GM18519 (cell line): ENCODE measurements at regions not wholly inside any gene's neighbourhood (a gene's known extent, or its start where the extent isn't known, plus 50 kb on each side); places are given as distances from the start of the nearest gene placed in this dataset.

Experiments used
- ATAC-seq: cut with Tn5 transposase; IDR thresholded peaks from one replicate; pipeline ENCODE4 v1.9.1; 2021; ENCODE audit warnings: mild to moderate bottlenecking, moderate library complexity; ENCODE audit not compliant: unreplicated experiment, low FRiP score

DNA sequence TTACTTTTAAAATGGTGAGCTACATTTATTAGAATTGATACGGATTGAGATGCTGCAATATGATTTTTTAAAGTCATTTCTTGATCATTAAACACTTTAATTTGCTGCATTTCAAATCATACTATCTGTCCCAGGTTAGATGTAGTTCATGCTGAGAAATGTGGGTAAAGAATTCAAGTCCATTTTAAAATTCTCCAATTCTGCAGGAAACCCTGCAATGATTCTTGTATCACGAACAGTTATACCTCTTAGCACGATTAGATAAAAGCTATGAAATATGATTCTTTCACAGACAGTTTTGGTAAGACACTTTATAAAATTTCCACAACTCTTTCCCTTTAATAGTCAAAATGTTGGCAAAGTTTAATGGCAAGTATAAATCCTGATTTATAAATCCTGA, 693.4 kb downstream of the ADGRL2 start:
- ATAC-seq, result no peak

DNA sequence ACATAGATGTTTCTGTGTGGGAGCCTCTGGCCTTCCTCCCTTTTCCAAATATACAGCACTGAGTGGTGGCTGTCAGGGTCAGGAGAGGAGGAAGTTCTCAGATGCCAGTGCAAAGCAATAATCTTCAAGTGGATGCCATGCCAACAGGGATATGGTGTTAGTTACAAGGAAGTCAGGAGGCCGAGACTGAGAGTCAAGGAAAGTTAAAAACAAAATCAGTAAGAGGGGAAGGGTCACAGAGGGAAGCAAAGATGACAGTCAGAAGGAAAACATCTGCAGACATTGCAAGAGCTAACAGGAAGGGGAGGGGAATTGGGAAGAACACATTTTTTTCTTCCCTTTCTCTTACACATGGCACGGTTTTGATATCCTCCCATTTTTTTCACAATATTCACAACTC, 691.4 kb downstream of the ADGRL2 start:
- no peak for ATAC-seq

DNA sequence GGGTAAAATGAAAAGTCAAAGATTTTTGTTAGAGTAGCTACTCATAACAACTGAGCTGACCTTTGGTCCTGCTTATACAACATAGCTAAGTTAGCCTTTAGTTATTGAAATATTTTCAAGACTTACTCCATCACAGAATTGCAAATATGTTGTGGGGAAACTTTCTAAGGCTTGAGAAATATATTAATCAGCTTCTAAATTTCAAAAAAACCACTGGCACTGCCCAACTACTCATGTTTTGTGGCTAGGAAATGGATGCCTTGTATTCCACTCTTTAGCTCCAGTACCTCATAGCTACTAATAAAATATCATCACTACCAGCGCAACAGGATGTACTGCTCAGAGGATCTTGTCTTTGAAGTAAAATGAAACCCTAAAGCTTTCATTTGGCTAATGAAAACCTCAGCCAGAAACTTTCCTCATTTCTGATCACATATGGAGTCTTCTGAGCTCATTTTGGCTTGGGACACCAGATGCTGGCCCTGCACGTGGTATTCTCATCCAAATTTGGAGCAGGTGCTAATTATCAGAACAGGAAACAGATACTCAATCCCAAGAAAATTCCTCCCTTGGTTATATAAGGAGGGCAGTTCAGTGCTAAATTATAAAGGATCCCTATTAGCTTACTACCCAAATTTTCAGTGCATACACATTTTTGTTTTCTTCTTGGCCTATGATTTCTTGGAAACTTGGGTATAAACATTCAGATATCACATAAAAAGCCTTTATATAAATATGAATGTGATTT, 690.7 kb downstream of the ADGRL2 start:
- ATAC-seq, result no peak

DNA sequence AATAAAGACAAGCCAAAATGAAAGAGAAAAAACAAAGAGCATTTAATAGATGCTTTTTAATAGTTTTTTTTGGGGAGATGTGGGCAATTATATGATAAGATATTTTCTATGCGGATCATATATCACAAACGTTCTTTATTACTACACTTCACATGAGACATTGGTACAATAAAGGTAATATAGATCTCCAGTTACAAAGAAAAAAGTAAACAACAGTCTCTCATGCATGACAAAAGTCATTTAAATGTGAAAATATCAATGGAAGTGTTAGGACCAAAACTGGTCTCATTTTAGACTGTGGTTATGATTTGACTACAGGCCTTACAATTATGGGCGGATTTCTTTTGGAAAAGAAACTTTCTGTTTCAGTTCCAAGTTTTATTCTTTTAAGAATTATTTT, 687.0 kb downstream of the ADGRL2 start:
- no peak for ATAC-seq

DNA sequence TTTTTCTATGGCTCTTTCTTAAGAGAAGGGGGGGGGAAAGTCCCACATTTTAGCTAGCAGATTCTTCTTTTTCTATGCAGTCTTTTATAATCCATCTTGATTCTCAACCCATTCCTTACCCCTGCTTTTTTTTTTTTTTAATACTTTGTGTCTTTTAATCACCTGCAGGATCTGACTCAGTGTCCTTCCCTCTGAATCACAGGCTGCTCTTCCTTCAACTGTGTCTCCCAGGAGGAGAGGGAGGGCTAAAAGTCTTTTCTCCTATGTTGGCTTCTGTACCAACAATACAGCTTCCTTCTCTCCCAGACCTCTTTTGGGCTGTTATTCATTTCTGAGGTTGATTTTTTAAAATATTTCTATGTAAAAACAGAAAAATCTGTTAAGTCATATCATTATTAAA, 686.2 kb downstream of the ADGRL2 start:
- no peak for ATAC-seq

DNA sequence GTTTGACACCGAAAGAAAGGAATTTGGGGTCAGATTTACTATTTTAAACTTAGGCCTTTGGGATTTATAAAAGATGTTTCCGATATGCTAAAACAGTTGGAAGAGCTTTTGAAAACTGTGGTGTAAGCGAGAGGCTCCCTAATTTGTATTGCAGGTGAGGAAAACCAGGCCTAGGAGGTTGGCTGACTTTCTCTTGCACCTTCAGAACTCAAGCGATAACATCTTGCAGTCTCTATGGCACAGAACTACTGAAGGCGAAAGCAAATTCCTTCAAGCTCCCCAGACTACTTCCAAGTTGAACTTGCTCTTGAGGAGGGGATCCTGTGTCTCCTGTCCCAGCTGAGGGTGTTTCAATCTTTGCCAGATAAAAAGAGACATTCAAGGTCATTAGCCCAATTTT, 685.7 kb downstream of the ADGRL2 start:
- ATAC-seq, result no peak

DNA sequence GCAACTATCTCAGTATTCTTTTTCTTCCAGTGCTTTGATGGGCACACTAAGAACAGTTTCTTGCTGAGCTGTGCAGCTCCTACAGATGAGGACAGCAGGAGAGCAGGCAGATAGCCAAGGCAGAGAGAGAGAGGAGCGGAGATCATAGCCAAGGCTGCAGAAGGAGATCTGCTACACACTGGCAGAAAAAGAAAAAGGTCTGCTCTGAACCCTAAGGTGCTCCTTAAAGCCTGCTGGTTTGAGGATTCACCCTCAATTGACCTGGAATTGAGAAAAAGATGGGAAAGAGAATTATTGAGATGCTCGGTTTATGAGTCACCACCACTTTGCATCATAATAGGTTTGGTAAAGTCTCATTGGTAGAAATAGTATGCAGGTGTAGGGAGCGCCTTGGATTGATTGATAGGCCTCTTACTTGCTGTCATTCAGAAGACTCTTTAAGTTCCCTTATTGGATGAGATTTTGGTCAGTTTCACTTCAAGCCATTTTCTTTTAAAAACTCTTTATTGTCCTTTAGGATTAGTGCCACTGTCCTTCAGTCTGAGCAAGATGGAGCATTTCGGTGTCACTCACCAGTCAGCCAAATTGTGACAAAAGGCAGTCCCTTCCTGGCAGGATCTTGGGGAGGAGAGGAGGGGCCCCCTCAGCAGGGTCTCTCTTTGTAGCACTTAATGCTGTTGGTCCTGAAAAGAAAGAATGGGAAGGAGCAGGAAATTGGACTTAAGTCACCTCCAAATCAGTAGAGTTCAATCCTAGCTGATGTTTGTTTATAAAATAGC, 685.0 kb downstream of the ADGRL2 start:
- ATAC-seq, result no peak

DNA sequence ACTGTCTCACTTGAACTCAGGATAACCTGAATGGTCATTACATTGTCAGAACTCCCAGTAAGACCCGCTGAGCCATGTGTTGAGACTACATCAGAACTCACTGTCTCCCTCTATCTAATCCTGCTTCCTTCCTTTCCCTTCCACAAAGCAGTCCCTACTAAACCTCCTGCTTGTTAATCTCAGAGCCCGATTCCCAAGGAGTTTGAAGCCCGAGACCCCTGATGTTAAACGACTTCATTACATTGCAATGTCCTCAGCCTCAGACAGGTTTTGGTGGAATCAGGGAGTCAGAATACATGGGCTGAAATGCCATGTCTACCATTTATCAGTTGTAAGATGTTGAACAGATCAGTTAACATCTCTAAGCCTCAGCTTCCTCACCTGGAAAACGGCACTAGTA, 682.4 kb downstream of the ADGRL2 start:
- ATAC-seq, result no peak

DNA sequence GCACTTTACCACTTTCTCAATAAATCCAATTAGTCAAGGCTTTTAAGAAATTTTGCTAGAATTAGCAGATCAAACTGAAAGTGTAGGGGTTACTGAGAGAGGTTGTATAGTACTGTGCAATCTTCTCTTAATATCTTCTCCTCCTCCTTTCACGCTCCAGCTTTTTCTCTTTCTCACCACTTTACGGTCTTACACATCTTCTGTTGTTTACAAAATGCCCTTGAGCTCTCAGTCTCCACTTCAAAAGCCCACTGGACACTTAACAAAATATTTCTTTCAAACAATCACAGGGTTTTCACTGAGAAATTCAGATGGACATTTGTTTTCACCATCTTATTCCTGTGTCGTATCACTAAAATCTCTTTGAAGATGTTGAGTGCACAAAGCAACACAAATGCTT, 678.2 kb downstream of the ADGRL2 start:
- ATAC-seq, result no peak

DNA sequence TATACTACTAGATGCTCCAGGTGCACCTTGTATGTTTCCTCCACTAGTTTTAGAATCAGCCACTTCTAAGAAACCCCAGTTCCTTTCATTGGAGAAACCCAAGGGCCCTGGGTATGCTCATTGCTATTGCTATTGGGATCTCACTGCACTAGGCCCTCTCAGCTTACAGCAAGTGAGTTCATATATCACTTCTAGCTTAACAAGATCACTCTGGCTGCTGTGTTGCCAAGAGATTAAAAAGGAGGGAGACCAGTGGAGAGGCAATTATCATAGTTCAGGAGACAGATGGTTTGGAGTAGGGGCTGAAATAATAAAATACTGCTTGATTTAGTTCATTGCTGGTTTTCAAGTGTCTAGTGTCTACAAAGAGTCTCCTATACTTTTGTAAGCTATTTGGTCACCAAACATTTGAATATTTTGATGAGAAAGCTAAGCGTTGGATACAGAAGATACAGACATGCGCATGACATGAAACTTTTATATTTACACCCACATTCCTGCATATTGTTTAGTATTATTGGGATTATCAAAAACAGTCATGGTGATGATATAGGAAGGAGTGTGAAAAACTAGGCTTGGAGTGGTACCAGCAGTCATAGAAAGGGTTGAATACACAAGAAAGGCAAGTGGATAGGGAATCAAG, 671.9 kb downstream of the ADGRL2 start:
- ATAC-seq, result no peak

DNA sequence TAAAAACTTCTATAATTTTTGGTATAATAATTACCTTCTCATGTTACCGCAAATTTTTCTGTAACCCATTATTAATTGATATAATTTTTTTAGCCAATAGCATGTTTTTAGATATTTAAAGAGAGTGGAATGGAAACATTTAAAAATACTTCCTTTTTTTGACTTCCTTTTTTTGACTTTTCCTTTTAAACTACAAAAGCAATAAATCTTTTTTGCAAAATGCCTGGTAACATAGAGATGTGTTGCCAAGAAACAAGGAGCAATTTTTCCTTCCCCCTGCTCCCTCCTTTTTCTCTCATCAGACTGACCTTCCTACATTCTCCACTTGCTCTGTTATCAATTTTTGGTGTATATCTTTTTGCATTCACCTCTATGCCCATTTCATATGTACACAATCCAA, 666.2 kb downstream of the ADGRL2 start:
- ATAC-seq, result no peak

DNA sequence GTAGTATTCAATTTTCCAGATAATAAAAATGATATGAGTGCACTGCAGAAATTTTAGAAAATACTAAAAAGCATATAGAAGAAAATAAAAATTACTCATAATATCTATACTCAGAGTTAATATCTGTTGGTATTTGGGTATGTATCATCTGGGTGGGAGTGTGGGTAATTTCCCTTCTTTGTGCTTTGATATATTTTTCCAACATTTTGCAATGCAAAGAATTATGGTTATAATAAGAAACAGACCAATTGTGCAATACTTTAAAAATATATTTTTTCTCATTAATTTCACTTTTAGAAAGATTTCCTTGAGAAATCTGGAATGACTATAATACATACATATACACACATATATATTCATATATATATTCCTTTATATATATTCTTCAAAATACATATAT, 665.7 kb downstream of the ADGRL2 start:
- no peak for ATAC-seq

DNA sequence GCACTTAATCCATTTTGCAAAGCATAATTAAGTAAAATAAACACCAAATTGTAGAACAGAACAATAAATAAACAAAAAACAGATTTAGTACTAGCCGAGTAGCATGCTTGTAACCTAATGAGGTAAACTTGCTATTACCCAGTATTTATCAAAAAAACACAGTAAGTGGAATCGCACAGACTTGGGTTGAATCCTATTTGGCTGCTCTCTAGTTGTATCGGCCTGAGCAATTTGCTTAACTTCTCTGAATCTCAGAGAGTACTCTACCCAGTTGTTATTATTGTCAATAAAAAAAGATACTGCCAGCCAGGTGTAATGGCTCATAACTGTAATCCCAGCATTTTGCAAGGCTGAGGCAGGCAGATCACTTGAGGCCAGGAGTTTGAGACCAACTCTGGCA, 664.3 kb downstream of the ADGRL2 start:
- ATAC-seq, result no peak

DNA sequence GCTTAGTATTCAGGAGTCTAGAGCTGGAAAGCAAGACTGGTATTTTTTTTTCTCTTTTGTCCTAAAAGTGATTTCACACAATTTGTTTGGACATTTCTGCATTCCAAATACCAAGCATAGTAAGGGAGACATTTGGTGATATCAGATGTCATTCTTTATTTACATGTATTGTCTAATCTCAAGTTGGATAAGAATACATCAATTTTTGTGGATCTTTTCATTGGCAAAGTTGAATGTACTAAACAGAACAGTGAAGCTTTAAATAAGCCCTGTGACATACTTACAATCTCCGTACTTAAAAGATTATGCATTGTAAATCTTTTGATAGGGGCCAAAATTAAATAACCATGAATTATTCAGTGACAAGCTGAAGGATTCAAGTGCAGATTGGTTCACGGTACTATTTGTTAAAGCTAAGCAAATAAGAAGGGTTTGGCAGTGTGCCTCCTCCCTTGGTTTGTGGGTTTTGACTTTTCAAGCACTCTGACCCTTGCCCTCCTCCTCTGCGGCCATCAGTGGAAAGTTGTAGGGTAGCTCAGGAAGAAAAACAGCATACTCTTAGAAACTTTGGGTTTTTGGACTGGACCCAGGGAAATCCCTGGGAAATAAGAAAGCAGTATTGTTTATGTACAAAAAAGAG, 663.7 kb downstream of the ADGRL2 start:
- ATAC-seq, result no peak

DNA sequence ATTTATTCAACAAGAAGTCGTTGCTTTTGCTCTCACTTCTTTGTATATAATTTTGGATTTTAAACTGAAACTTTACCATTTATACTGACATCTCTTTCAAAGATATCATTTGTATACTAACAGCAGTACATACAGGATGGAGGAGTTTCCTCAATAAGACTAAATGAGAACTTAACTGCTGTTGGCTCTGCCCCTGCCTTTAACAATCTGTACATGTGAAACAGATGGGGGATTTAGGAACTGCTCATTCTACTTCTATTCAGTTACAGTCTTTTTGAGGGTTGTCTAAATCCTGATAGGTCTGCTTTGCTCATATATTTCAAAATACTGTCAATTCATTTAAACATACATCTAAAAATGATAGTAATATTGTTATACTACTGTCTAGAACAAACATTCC, 663.2 kb downstream of the ADGRL2 start:
- no peak for ATAC-seq

DNA sequence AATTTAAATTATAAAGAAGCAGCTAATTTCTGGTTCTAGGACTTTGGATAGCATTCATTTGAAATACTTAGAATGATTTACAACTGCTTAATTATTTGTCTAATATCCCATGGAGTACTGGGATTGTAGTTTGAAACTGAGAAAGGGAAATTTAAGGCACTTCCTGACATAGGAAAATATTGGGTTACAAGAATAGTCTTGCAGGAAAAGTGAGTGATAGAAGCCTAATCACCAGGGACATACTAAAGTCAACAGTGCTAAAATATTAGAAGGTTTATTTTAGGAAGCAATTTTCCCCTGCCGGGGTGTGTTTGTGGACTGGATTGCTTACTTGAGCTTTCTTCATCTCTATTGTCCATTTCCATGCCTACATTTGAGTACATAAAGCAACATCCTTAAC, 661.6 kb downstream of the ADGRL2 start:
- no peak for ATAC-seq

DNA sequence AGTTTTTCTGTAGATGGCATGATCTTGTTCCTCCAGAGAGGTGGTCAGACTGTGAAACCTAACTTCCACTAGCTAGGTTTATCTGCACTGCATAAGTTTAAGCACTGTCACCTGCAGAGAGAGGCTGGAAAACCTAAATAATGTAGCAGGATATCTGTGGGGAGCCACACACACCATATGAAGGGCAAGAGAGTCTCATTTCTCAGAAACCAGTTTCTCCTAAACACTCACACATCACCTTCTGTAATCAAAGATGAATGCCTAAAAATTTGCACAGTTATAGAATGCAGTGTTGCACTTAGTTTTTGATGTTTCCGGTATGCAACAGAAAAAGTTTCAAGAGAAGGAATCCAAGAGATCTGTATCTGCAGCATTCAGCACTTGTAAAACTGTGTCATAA, 654.6 kb downstream of the ADGRL2 start:
- ATAC-seq, result no peak

DNA sequence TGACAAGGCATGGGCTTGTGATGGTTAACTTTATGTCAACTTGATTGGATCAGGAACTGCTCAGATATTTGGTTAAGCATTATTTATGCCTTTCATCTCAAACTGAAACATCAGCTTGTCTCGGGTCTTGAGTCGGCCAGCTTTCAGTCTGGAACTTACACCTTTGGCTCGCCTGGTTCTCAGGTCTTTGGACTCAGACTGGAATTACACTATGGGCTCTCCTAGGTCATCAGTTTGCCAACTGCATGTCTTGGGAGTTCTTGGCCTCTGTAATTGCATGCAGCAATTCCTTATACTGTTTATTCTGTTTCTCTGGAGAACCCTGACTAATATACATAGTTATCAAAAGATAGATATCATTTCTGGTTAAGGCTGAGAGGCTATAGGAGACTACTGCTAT, 653.7 kb downstream of the ADGRL2 start:
- no peak for ATAC-seq

DNA sequence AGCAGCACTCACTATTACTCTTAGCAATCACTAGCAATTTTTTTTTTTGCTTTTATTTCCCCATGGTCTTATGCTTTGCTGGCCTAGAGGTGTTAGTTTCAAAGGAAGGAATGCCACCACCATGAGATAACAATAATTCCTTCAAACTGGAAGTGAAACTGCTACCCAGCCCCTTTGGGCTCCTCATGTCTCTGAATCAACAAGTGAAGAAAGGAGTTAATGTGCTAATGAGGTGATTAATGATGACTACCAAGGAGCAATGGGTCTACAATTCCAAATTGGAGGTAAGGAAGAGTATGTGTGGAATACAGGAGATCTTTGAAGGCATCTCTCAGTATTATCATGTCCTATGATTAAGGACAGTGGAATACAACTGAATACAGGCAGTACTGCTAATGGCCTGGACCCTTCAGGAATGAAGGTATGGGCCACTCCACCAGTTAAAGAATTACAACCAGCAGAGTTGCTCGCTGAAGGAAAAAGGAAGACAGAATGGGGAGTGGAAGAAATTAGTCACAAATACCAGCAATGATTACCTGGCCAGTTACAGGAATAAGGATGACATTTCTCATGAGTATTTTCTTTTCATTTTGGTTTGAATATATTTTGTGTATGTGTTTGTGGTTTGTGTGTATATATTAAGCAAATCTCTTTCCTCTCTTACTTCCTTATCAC, 652.9 kb downstream of the ADGRL2 start:
- no peak for ATAC-seq

DNA sequence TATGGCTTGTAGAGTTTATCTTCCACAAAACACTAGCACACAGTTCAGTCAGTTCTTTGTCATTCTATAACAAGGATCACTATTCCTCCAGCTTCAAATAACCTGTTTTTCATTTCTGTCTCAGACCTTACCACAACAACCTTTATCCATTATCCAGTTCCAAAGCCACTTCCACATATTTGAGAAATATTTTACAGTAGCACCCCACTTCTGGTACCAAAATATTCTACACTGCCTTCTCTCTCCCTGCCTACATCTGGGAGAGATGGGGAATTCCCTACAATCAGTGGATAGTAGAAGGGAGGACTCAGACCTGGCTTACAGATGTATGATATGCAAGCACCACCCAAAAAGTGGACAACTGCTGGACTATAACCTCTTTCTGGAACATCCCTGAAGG, 651.4 kb downstream of the ADGRL2 start:
- no peak for ATAC-seq

DNA sequence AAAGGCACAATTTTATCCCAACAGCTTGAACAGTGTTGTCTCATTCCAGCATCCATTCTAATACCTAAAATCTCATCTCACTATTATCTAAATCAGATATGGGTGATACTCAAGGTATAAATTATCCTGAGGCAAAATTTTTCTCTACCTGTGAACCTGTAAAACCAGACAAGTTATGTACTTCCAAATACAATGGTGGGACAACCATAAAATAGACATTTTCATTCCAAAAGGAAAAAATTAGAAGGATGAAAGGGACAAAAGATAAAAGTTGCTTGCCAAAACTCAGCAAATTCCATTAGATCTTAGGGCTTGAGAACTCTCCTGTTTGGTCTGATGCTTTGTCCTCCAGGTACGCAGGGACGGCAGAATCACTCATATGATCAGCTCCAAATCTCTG, 650.5 kb downstream of the ADGRL2 start:
- ATAC-seq, result no peak
